Activated B cell treated with CpG ODN at 0.5 μM for 24 hours (primary cell): ENCODE measurements at regions not wholly inside any gene's neighbourhood (a gene's known extent, or its start where the extent isn't known, plus 50 kb on each side); places are given as distances from the start of the nearest gene placed in this dataset.

Experiments
- ATAC-seq: fragments of 200-7000 bp; cut with Tn5 transposase; one replicate; pipeline ENCODE4 v1.10.0; 2021; ENCODE audit warnings: low read depth, mild to moderate bottlenecking, moderate library complexity
- CTCF ChIA-PET: fragments of 350-600 bp; sonication (Branson Sonifier 250); formaldehyde crosslinking; loops from one replicate; lab custom pipeline; 2021; ENCODE audit warnings: antibody characterized with exemption; lab: Charles Lee
- POLR2A ChIA-PET: fragments of 350-600 bp; sonication (Branson Sonifier 250); formaldehyde crosslinking; loops from one replicate; lab custom pipeline; 2021; ENCODE audit warnings: antibody characterized with exemption; lab: Charles Lee
- DNase-seq: peaks from one replicate; pipeline ENCODE4 v3.0.0; 2022
- H3K27ac Mint-ChIP-seq: one replicate; pipeline ENCODE4 v1.8.0; 2020; ENCODE audit warnings: mixed read lengths
- H3K27me3 Mint-ChIP-seq: one replicate; pipeline ENCODE4 v1.8.0; 2021; ENCODE audit warnings: mixed read lengths
- H3K36me3 Mint-ChIP-seq: one replicate; pipeline ENCODE4 v1.8.0; 2021; ENCODE audit warnings: low read depth, mixed read lengths
- H3K4me1 Mint-ChIP-seq: one replicate; pipeline ENCODE4 v1.8.0; 2021; ENCODE audit warnings: mixed read lengths
- H3K4me3 Mint-ChIP-seq: one replicate; pipeline ENCODE4 v1.8.0; 2020; ENCODE audit warnings: mild to moderate bottlenecking, mixed read lengths
- H3K9me3 Mint-ChIP-seq: one replicate; pipeline ENCODE4 v1.8.0; 2020; ENCODE audit warnings: mixed read lengths
- intact Hi-C: fragments of 100-400 bp; cut with micrococcal nuclease; formaldehyde crosslinking; loops from one replicate; pipeline ENCODE4 v1.15.1; 2024
- TF ChIP-seq, protein P1 (sequence below): fragments of 200-600 bp; IDR thresholded peaks from one replicate; pipeline ENCODE4 v1.8.0; 2022; ENCODE audit warnings: antibody characterized with exemption, mild to moderate bottlenecking

DNA sequence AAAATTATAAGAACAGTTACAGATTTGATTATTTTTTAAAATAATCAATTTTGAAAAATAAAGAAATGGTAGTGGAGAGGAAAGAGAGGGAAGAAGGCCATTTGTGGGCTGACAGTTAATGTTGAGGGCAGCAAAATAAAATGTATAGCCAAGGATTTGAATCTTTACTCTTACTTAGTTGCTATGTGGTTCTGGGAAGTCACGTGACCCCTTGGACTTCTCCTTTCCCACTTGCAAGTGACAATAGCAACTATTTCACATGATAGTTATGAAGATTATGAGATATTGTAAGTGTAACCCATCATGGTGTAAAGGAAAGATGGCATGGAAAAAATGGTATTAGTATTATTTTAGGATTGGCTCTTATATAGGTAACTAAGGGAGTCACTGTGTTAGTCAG is 567.3 kb upstream of the GHITM start:
- H3K9me3 Mint-ChIP-seq, result peaks cover 4% of the 10 kb centered on the region
- CTCF ChIA-PET, result no interaction called here
- intact Hi-C loops, result no loop called here

GRCh38 chr10:83574770-83575169 is 564.5 kb upstream of the GHITM start:
- H3K4me1 Mint-ChIP-seq, result no peaks in the 10 kb centered on the region
- H3K4me3 Mint-ChIP-seq, result no peak overlapping the region
- POLR2A ChIA-PET, result no interaction called here
- CTCF ChIA-PET, result no interaction called here
- H3K27ac Mint-ChIP-seq, result no peak overlapping the region
- H3K36me3 Mint-ChIP-seq, result no peaks in the 10 kb centered on the region
- TF ChIP-seq, protein P1, sequence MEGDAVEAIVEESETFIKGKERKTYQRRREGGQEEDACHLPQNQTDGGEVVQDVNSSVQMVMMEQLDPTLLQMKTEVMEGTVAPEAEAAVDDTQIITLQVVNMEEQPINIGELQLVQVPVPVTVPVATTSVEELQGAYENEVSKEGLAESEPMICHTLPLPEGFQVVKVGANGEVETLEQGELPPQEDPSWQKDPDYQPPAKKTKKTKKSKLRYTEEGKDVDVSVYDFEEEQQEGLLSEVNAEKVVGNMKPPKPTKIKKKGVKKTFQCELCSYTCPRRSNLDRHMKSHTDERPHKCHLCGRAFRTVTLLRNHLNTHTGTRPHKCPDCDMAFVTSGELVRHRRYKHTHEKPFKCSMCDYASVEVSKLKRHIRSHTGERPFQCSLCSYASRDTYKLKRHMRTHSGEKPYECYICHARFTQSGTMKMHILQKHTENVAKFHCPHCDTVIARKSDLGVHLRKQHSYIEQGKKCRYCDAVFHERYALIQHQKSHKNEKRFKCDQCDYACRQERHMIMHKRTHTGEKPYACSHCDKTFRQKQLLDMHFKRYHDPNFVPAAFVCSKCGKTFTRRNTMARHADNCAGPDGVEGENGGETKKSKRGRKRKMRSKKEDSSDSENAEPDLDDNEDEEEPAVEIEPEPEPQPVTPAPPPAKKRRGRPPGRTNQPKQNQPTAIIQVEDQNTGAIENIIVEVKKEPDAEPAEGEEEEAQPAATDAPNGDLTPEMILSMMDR, result no peak
- intact Hi-C loops, result no loop called here
- DNase-seq, result no peak
- H3K27me3 Mint-ChIP-seq, result no peaks in the 10 kb centered on the region
- ATAC-seq, result no peak
- peaks cover 6% of the 10 kb centered on the region for H3K9me3 Mint-ChIP-seq

More for the DNA sequence above, 567.3 kb upstream of the GHITM start:
- no peak overlapping the region for H3K27ac Mint-ChIP-seq
- POLR2A ChIA-PET, result no interaction called here
- DNase-seq, result no peak
- no peaks in the 10 kb centered on the region for H3K27me3 Mint-ChIP-seq
- no peak for ATAC-seq
- TF ChIP-seq, protein P1, result no peak
- H3K4me3 Mint-ChIP-seq, result no peak overlapping the region
- no peaks in the 10 kb centered on the region for H3K4me1 Mint-ChIP-seq
- no peaks in the 10 kb centered on the region for H3K36me3 Mint-ChIP-seq

- Mint-ChIP-seq H3K36me3 (no peaks in the 10 kb centered on the region), H3K9me3 (peaks cover 6% of the 10 kb centered on the region), H3K27me3 (no peaks in the 10 kb centered on the region), H3K4me3 (no peak overlapping the region), H3K27ac (no peak overlapping the region), H3K4me1 (no peaks in the 10 kb centered on the region)
- TF ChIP-seq, protein P1, result no peak
- ChIA-PET POLR2A (no interaction called here), CTCF (no interaction called here)
- intact Hi-C loops, result no loop called here
- no peak for DNase-seq
- no peak for ATAC-seq
Measured at GRCh38 chr10:83577421-83577820, 561.9 kb upstream of the GHITM start.

DNA sequence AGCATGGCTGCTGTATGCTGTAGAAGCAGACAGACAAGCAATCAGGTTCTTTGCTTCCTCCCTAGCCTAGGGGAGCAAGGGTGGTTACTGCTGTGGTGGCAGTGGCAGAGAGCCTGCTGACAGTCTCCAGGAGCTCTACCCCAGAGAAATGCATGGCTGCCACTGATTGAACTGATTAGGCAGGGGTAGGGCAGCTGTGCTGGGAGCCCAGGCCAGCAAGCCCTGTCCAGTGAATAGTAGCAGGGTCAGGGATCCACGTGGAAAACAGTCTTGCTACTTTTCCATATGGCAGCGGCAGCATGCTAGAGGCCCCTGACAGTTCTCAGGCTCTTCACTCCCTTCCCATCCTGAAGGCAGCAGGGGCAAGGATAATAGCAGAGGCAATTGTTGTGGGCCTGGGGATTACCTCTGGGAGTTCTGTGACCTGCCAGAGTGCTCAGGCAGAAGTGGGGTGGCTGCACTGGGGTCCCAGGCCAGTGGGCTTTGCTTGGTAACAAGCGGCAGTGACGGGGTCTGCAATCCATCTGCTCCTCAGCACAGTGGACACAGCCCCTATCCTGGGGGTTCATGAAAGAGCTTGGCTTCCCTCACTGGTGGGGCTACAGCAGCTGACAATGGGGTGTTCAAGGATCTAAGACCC is 558.8 kb upstream of the GHITM start:
- ATAC-seq (no peak), DNase-seq (no peak)
- Mint-ChIP-seq H3K9me3 (peaks cover 6% of the 10 kb centered on the region), H3K27ac (no peak overlapping the region), H3K36me3 (no peaks in the 10 kb centered on the region), H3K4me1 (no peaks in the 10 kb centered on the region), H3K27me3 (no peaks in the 10 kb centered on the region), H3K4me3 (no peak overlapping the region)
- TF ChIP-seq, protein P1, result no peak
- CTCF ChIA-PET, result no interaction called here
- intact Hi-C loops, result no loop called here
- POLR2A ChIA-PET, result no interaction called here

GRCh38 chr10:83582407-83583095 is 556.8 kb upstream of the GHITM start:
- H3K9me3 Mint-ChIP-seq, result peaks cover 4% of the 10 kb centered on the region
- no peak overlapping the region for H3K4me3 Mint-ChIP-seq
- no peak overlapping the region for H3K27ac Mint-ChIP-seq
- no peak for DNase-seq
- no peaks in the 10 kb centered on the region for H3K27me3 Mint-ChIP-seq
- no peaks in the 10 kb centered on the region for H3K4me1 Mint-ChIP-seq
- H3K36me3 Mint-ChIP-seq, result no peaks in the 10 kb centered on the region
- intact Hi-C loops, result no loop called here
- TF ChIP-seq, protein P1, result no peak
- ATAC-seq, result no peak
- POLR2A ChIA-PET, result no interaction called here
- CTCF ChIA-PET, result no interaction called here
